Neural progenitor cell (in vitro differentiated cells): ENCODE measurements at regions not wholly inside any gene's neighbourhood (a gene's known extent, or its start where the extent isn't known, plus 50 kb on each side); places are given as distances from the start of the nearest gene placed in this dataset.
A peak's percentile ranks its signal among the peaks of the same experiment; 100 is the strongest.

Experiments
- DNase-seq: peaks from one replicate; pipeline ENCODE4 v3.0.0-alpha.2; 2016; ENCODE audit warnings: low spot score
- H2AFZ ChIP-seq: fragments of 200-600 bp; sonication (generic); replicated peaks from 2 replicates; pipeline ENCODE4 v1.6.1; 2016; ENCODE audit warnings: antibody characterized with exemption
- H3F3A ChIP-seq: fragments of 200-600 bp; sonication (generic); 2 replicates; pipeline ENCODE4 v1.6.1; 2016; ENCODE audit warnings: antibody characterized with exemption, low read depth
- H3K27ac ChIP-seq: fragments of 200-600 bp; sonication (generic); 2 replicates; pipeline ENCODE4 v1.5.1; 2016; ENCODE audit warnings: mild to moderate bottlenecking
- H3K27me3 ChIP-seq: fragments of 200-600 bp; sonication (generic); 2 replicates; pipeline ENCODE4 v1.6.1; 2016; ENCODE audit warnings: mild to moderate bottlenecking, moderate library complexity
- H3K36me3 ChIP-seq: fragments of 200-600 bp; sonication (generic); 2 replicates; pipeline ENCODE4 v1.5.1; 2016
- H3K4me1 ChIP-seq: fragments of 200-600 bp; sonication (generic); 2 replicates; pipeline ENCODE4 v1.6.1; 2016; ENCODE audit warnings: mixed run types
- H3K4me2 ChIP-seq: fragments of 200-600 bp; sonication (generic); 2 replicates; pipeline ENCODE4 v1.6.1; 2016
- H3K4me3 ChIP-seq: fragments of 200-600 bp; sonication (generic); 2 replicates; pipeline ENCODE4 v1.5.1; 2016
- H3K79me2 ChIP-seq: fragments of 200-600 bp; sonication (generic); 2 replicates; pipeline ENCODE4 v1.6.1; 2016; ENCODE audit warnings: low read depth
- H3K9ac ChIP-seq: fragments of 200-600 bp; sonication (generic); 2 replicates; pipeline ENCODE4 v1.6.1; 2016
- H3K9me3 ChIP-seq: fragments of 200-600 bp; sonication (generic); 2 replicates; pipeline ENCODE4 v1.5.1; 2016; ENCODE audit warnings: low read depth
- H4K20me1 ChIP-seq: fragments of 200-600 bp; sonication (generic); 2 replicates; pipeline ENCODE4 v1.6.1; 2016; ENCODE audit warnings: low read depth
- H3K27ac Mint-ChIP-seq: 3 replicates; pipeline ENCODE4 v1.8.0; 2021; ENCODE audit warnings: mixed read lengths
- H3K27me3 Mint-ChIP-seq: 2 replicates; pipeline ENCODE4 v1.8.0; 2022; ENCODE audit warnings: low read depth, mild to moderate bottlenecking, inconsistent platforms, moderate library complexity, mixed read lengths; ENCODE audit not compliant: insufficient read depth
- H3K36me3 Mint-ChIP-seq: 3 replicates; pipeline ENCODE4 v1.8.0; 2021; ENCODE audit warnings: mixed read lengths
- H3K4me1 Mint-ChIP-seq: 3 replicates; pipeline ENCODE4 v1.8.0; 2021; ENCODE audit warnings: mixed read lengths
- H3K4me3 Mint-ChIP-seq: 3 replicates; pipeline ENCODE4 v1.8.0; 2021; ENCODE audit warnings: mild to moderate bottlenecking, moderate library complexity, mixed read lengths
- H3K9me3 Mint-ChIP-seq: 3 replicates; pipeline ENCODE4 v1.8.0; 2020; ENCODE audit warnings: mixed read lengths
- CTCF ChIP-seq: fragments of 200-600 bp; sonication (generic); IDR thresholded peaks from 2 replicates; pipeline ENCODE4 v1.5.1; 2017; ENCODE audit warnings: antibody characterized with exemption, mild to moderate bottlenecking
- EZH2 ChIP-seq: fragments of 200-600 bp; sonication (generic); IDR thresholded peaks from 2 replicates; pipeline ENCODE4 v1.6.1; 2017; ENCODE audit warnings: antibody characterized with exemption, mild to moderate bottlenecking, moderate library complexity
- EZH2phosphoT487 ChIP-seq: fragments of 200-600 bp; sonication (generic); IDR thresholded peaks from 2 replicates; pipeline ENCODE4 v1.6.1; 2017; ENCODE audit warnings: antibody characterized with exemption

DNA sequence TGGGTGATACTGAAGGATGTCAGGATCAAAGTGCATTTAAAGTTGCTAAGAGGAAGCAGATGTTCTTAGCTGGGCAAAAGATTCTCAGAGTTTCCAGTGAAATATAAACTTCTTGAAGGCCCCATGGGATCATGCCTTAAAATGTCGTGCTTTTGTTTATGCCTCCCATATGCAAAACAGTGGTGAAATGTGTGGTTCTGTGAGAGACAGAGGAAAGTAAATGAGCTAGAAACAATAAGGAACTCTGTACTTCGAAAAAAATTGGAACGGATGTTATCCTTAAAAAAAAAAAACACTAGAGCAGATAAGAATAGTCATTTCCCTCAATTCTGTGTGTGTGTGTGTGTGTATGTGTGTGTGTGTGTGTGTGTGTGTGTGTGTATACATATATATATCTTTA, 497.0 kb upstream of the TBL1XR1 start:
- Mint-ChIP-seq H3K27ac (no peak overlapping the region), H3K9me3 (no peaks in the 10 kb centered on the region), H3K36me3 (no peaks in the 10 kb centered on the region), H3K4me3 (no peak overlapping the region), H3K4me1 (peaks cover 6% of the 10 kb centered on the region), H3K27me3 (peaks cover 3% of the 10 kb centered on the region)
- H4K20me1 ChIP-seq, result no peaks in the 10 kb centered on the region
- H3F3A ChIP-seq, result no peaks in the 10 kb centered on the region
- DNase-seq, result no peak
- H3K36me3 ChIP-seq, result no peaks in the 10 kb centered on the region
- H3K27ac ChIP-seq, result no peak overlapping the region
- H3K4me2 ChIP-seq, result no peak overlapping the region
- no peaks in the 10 kb centered on the region for H3K27me3 ChIP-seq
- no peaks in the 10 kb centered on the region for H3K79me2 ChIP-seq
- H3K4me3 ChIP-seq, result no peak overlapping the region
- peaks cover 11% of the 10 kb centered on the region for H3K4me1 ChIP-seq
- H3K9me3 ChIP-seq, result no peaks in the 10 kb centered on the region
- no peak overlapping the region for H3K9ac ChIP-seq
- TF ChIP-seq EZH2phosphoT487, result no peak
- no peak for TF ChIP-seq CTCF
- no peak for TF ChIP-seq EZH2
- H2AFZ ChIP-seq, result peak overlapping the region; percentile 12

DNA sequence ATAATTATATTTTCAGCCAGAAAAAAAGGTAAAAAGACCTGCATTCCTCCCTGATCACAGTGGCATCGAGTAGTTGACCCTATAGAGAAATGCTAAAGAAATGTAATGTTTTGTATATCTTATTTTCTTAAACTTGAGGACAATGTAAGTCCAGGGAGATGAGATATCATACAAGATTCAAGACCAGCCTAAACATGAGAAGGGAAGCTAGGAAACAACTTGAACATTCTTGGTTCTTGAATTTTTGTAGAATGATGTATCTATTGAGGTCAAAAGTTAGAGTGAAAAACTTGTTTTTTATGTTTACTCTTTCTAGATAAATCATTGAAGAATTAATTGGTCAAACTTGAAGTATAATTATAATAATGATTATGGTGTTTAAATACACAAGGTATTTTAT, 497.7 kb upstream of the TBL1XR1 start:
- H3K27ac ChIP-seq, result no peak overlapping the region
- H3K36me3 ChIP-seq, result no peaks in the 10 kb centered on the region
- no peaks in the 10 kb centered on the region for H4K20me1 ChIP-seq
- H3K4me1 Mint-ChIP-seq, result peaks cover 4% of the 10 kb centered on the region
- no peak overlapping the region for H3K4me3 ChIP-seq
- TF ChIP-seq CTCF (no peak), EZH2 (no peak), EZH2phosphoT487 (no peak)
- no peaks in the 10 kb centered on the region for H3K9me3 Mint-ChIP-seq
- no peak overlapping the region for H3K4me3 Mint-ChIP-seq
- no peaks in the 10 kb centered on the region for H3F3A ChIP-seq
- H3K4me1 ChIP-seq, result peaks cover 11% of the 10 kb centered on the region
- H3K9ac ChIP-seq, result no peak overlapping the region
- no peak overlapping the region for H2AFZ ChIP-seq
- H3K36me3 Mint-ChIP-seq, result no peaks in the 10 kb centered on the region
- H3K27me3 ChIP-seq, result no peaks in the 10 kb centered on the region
- no peak overlapping the region for H3K27ac Mint-ChIP-seq
- no peaks in the 10 kb centered on the region for H3K79me2 ChIP-seq
- no peak overlapping the region for H3K4me2 ChIP-seq
- no peak for DNase-seq
- H3K9me3 ChIP-seq, result no peaks in the 10 kb centered on the region
- H3K27me3 Mint-ChIP-seq, result peaks cover 3% of the 10 kb centered on the region

GRCh38 chr3:177700117-177700516, 502.8 kb upstream of the TBL1XR1 start:
- no peaks in the 10 kb centered on the region for H3K4me1 ChIP-seq
- Mint-ChIP-seq H3K4me1 (no peaks in the 10 kb centered on the region), H3K4me3 (no peak overlapping the region), H3K9me3 (no peaks in the 10 kb centered on the region), H3K27me3 (peaks cover 3% of the 10 kb centered on the region), H3K27ac (no peak overlapping the region), H3K36me3 (no peaks in the 10 kb centered on the region)
- H3K4me2 ChIP-seq, result no peak overlapping the region
- H3K36me3 ChIP-seq, result no peaks in the 10 kb centered on the region
- H3K27ac ChIP-seq, result no peak overlapping the region
- DNase-seq, result no peak
- H2AFZ ChIP-seq, result no peak overlapping the region
- H3K79me2 ChIP-seq, result no peaks in the 10 kb centered on the region
- H4K20me1 ChIP-seq, result no peaks in the 10 kb centered on the region
- H3K4me3 ChIP-seq, result no peak overlapping the region
- H3F3A ChIP-seq, result no peaks in the 10 kb centered on the region
- H3K9me3 ChIP-seq, result no peaks in the 10 kb centered on the region
- H3K9ac ChIP-seq, result no peak overlapping the region
- TF ChIP-seq EZH2 (no peak), CTCF (no peak), EZH2phosphoT487 (no peak)
- H3K27me3 ChIP-seq, result no peaks in the 10 kb centered on the region

DNA sequence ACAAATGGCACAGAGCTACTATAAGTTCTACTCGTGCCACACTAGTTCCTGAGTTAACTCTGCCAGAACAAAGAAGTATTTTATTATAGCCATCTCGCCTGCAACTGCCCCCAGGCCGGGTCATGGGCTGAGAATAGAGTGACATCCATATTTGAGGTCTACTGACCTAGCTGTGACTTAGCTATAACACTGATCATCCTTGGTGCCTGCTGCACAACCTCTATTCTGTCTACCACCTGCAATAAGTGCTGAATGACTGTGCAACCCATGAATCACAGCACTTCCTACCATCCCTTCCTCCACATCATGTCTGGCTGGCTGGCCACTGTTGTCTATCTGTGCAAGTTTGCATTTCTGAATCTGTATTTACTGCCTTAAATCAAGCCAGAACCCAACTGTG, 506.5 kb upstream of the TBL1XR1 start:
- H3K79me2 ChIP-seq, result no peaks in the 10 kb centered on the region
- no peak overlapping the region for H2AFZ ChIP-seq
- TF ChIP-seq CTCF, result no peak
- TF ChIP-seq EZH2phosphoT487, result no peak
- TF ChIP-seq EZH2, result no peak
- DNase-seq, result no peak
- H3K4me3 ChIP-seq, result no peak overlapping the region
- H3K27ac Mint-ChIP-seq, result no peak overlapping the region
- H3K9ac ChIP-seq, result no peak overlapping the region
- H3K4me2 ChIP-seq, result no peak overlapping the region
- no peaks in the 10 kb centered on the region for H3K36me3 Mint-ChIP-seq
- H3K4me1 ChIP-seq, result no peaks in the 10 kb centered on the region
- H3K9me3 ChIP-seq, result no peaks in the 10 kb centered on the region
- no peak overlapping the region for H3K4me3 Mint-ChIP-seq
- no peaks in the 10 kb centered on the region for H3K27me3 ChIP-seq
- H3K27ac ChIP-seq, result no peak overlapping the region
- H3K9me3 Mint-ChIP-seq, result peaks cover 3% of the 10 kb centered on the region
- H3K36me3 ChIP-seq, result no peaks in the 10 kb centered on the region
- no peaks in the 10 kb centered on the region for H3F3A ChIP-seq
- no peaks in the 10 kb centered on the region for H3K27me3 Mint-ChIP-seq
- H4K20me1 ChIP-seq, result no peaks in the 10 kb centered on the region
- H3K4me1 Mint-ChIP-seq, result no peaks in the 10 kb centered on the region
